HG03097 (cell line): ENCODE measurements at regions not wholly inside any gene's neighbourhood (a gene's known extent, or its start where the extent isn't known, plus 50 kb on each side); places are given as distances from the start of the nearest gene placed in this dataset.
"Not testable (repeated sequence)": the region's sequence is repeated elsewhere in the genome, so short reads cannot be mapped to it uniquely, and the experiment has no call there.

Experiments used
- ATAC-seq: cut with Tn5 transposase; IDR thresholded peaks from one replicate; pipeline ENCODE4 v1.9.1; 2021; ENCODE audit not compliant: unreplicated experiment, low FRiP score

DNA sequence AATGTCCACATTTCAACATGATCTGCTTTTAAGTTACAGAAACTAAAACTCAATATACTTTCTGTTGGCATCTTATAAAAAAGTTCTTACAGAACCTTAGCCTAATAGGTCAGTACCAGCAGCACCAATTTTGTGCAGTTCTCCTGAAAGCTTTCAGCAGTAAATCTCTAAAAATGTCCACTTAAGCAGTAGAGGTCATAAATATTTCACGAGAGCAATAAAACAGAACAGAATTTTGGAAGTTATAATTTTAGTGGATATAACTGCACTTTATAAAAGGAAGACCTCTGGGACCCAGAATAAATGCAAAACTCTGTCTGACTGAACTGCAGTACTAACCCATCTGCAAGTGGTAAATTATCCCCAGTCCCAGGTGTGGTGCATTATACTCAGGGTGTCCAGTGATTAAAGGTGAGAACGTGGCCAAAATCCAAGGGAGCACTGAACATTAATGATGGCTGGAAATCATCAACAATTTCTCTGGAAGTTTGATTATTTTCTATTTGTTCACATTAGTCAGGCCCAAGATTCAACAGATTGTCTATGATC, 172.6 kb upstream of the RSPO3 start:
- ATAC-seq = no peak

DNA sequence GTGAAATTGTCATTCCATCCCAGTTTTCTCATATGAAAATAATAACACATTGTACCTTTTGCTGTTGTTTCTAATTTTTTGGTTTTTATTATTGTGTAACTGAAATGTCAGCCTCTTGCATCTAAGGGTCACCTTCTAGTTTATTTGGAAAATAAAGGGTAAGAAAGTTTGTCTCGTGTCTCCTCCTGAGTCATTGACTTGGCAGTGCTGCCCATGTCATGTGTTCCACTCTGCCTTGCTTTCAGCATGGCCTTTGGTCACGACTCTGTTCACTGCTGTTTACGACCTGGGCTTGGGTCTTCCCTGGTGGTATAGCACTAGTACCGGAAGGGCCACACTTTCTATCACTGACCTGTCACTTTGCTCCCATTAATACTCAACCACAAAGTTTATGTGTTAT, 171.4 kb upstream of the RSPO3 start:
- no peak for ATAC-seq

DNA sequence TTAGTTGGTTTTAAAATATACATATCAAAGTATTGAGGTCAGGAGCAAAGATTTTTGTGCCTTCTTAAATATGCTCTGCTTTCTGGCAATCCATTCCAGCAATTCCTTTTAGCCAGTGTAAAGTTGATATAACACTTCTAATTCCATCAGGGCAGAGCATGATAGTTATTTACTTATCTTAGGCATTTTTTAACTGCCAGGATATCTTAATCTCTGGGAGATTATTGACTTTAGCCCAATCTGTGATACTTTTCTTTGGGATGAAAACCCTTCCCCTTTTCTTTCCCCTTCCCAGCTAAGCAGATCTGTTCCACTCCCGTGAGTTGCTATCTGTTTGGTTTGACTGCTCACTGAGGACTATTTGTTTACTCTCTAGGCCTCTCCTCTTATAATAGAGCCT, 168.7 kb upstream of the RSPO3 start:
- ATAC-seq = no peak

DNA sequence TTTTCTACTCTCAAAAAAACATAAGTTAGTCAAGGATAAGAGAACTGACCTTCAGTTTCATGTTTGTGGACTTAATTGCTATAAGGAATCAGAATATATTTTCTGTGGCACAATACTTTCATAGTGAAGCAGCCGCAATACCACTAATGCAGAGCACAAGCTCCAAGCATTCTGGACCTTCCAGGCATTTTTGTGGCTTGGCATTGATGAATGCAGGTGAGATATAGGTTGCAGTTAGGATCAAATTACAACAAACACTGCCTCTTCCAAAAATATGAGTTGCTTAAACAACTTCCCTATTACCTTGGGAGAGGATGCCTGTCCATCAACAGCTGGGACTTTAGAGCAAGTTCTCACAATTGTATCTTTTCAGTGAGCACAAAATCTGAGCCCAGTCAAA, 162.8 kb upstream of the RSPO3 start:
- ATAC-seq = no peak

DNA sequence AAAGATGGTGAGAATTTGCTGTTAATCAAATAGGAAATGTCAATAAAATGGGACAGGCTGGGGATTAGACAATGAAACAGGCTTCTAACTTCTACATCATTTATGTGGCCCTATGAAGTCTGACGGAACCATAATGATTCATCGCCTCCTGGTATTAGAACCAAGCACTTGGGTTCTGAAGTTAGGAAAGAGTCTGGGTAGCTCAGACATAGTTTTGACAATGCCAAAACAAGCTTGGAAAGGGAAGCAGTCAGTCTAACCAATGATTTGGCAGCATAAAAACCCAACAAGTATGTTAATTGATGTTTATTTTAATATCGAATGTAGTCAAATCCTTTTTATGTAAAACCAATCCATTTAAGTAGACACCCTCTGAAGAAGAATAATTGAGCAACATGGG, 160.8 kb upstream of the RSPO3 start:
- no peak for ATAC-seq

DNA sequence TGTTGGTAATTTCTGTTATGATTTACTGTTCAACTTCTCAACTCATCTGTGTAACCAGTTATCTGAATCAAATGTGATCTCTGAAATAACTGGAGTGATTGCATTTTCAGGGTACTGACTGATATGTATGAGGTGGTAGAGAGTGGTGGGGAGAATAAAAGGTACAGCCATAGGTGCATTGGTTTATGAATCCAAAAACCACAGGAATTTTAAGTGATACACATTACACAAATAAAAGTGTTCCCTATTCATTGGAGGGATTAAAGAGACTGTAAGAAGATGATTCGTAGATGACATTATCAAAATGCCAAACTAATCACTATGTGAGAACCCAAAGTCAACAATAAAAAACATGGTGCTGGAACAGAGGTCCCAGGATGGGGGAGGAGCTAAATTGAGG, 158.7 kb upstream of the RSPO3 start:
- no peak for ATAC-seq

DNA sequence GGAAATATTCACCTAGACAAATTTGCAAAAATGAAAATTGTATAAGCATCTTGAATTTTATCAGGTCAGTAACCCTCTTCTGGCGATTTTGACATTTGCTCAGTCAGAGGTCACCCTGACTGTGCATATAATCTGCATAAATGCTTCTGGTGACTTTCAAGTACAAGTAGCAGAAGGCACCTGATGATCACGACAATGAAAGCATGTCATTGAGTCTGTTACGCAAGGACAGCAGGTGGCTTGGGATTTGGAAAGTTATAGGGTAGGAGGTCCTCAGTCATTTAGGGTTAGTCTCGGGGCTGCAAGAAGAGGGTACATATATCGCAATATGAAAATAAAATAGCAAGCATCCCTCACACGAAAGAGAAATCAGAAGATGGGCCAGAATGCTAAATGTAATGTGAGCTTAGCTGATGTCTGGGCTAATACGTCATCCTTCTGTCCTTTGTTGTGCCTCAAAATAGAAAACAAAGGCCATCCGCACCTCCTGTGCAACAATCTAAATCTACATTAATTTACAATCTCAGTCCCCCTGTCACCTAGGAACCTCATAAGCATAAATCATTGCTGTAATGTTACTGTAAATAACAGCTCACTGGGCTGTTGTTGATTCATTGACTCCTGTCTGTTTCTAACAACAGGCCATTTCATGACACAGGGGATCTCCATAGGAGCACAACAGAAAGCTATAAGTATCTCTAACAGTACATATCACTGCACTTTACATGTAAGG, 155.2 kb upstream of the RSPO3 start:
- ATAC-seq = no peak

DNA sequence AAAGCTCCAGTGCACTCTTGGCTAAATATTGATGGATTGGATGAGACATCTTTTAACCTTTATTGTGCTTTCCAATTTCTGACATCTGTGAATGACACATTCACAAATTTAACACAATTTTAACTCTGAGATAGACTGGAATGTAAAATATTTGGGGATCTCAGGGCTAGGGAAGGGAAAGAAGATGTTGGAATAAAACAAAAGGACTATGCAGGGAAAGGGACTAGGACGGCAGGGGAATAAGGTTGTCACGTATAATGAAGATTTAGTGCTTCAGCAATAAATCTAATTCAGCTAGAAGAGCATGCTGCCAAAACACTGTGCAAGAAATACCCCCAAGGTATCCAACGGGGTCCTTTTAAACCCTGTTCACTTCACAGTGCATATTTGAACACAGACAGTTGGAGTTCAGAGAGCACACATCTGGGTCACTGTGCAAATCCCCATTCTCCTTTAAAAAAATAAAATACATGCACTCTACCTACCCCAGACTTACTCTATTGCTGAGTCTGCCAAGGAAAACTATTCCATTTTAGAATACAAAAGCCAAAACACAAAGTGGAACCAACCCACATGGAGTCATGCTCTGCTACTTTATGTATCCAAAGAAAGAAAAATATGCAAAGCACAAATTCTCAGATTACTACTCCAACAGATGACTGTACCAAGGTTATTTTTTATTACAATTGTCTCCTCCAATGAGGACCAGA, 151.0 kb upstream of the RSPO3 start:
- ATAC-seq = no peak

DNA sequence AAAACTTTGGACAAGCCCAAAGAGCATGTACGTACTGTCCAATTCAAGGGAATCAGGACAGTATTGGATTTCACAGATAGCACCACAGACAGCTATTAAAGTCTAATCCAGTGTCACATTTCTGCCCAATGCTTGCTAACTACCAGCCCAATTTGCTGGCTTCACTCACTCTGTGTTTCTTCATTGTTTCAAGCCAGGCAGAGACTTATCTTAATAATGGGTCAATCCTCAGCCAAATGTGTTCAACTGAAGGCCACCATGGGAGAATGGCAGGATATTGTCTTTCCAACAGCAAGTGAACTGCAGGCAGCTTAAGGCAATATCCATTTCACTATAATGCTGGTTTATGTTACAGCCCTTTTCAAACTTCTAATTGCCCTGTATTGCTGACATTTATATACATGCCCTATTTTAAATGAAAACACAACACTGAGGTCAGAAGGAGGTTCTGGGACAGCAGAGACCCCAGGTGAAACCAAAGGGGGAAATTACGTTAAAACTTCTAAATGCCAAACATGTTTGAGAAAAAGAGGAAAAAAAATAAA, 142.1 kb upstream of the RSPO3 start:
- ATAC-seq = no peak

DNA sequence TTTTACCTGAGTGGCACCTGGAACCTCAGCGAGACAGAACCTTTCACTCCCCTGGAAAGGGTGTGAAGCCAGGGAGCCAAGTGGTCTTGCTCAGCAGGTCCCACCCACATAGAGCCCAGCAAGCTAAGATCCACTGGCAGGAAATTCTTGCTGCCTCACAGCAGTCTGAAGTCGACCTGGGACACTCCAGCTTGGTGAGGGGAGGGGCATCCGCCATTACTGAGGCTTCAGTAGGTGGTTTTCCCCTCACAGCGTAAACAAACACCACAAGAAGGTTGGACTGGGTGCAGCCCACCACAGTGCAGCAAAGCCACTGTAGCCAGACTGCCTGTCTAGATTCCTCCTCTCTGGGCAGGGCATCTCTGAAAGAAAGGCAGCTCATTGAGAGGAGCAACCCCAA, 134.7 kb upstream of the RSPO3 start:
- ATAC-seq = no peak

DNA sequence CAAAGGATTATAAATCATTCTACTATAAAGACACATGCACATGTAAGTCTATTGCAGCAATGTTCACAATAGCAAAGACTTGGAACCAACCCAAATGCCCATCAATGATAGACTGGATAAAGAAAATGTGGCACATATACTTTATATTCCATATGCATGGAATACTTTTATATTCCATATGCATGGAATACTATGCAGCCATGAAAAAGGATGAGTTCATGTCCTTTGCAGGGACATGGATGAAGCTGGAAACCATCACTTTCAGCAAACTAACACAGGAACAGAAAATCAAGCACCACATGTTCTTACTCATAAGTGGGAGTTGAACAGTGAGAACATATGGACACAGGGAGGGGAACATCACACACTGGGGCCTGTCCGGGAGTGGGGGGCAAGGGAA, 130.3 kb upstream of the RSPO3 start:
- not testable (repeated sequence) for ATAC-seq

DNA sequence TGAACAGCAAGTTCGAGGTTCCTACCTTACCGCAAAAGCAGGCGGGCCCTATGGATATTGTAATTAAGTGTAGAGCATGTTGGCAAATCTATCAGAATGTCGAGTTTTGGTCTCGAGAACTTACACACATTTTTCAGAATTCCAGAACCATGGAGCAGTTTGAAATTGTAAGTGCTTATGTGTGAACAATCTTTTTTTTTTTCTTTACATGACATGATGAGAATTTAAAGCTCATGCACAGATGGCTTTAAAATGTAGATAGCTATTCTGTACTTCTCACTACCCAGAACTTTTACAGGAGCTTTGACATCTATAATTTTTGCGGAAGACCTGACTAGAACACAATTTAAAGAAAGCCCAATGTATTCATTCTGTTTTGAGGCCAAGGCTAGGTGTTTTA, 117.8 kb upstream of the RSPO3 start:
- ATAC-seq = no peak

DNA sequence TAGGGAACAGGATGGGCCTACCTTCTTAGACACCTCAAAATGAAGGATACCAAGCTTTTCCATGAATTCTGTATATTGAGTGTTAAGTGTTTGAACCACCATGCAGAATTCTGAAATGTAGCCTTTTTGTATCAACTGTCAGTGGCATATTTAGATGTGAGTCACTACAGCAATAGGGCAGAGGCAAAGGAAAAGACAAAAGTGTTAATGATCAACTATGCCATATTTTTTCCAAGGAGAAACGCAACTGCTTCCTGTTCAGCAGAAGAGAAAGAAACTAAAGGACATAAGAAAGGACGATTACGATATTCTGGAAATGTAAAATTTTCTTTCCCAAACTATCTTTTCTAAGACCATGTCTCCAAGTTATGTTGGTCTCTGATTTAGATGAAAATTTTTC, 104.6 kb upstream of the RSPO3 start:
- ATAC-seq = no peak

DNA sequence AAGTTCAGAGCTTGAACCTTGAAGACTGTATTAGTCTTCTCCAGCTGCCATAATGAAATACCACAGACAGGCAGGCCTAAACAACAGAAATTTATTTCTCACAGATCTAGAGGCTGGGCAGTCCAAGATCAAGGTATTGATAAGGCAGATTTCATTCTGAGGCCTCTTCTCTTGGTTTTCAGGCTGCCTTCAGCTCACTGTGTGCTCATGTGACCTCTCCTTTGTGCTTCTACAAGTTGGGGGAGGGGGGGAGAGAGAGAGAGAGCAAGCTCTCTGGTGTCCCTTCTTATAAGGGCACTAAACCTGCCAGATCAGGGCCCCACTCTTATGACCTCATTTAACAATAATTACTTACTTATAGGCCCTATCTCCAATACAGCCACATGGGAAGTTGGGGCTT, 102.6 kb upstream of the RSPO3 start:
- ATAC-seq = no peak

DNA sequence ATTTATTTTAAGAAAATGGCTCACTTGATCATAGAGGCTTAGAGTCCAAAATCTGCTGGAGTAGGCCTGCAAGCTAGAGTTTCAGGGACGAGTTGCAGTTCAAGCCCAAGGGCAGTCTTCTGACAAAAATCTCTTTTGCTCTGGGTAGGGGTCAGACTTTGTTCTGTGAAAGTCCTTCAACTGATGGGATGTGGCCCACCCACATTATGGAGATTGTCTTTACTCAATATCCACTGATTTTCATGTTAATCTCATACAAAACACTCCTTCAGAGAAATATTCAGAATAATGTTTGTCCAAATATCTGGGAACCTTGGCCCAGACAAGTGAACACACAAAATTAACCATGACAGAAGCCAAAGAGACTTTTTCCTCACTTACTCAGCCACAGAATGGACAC, 98.6 kb upstream of the RSPO3 start:
- ATAC-seq = no peak

DNA sequence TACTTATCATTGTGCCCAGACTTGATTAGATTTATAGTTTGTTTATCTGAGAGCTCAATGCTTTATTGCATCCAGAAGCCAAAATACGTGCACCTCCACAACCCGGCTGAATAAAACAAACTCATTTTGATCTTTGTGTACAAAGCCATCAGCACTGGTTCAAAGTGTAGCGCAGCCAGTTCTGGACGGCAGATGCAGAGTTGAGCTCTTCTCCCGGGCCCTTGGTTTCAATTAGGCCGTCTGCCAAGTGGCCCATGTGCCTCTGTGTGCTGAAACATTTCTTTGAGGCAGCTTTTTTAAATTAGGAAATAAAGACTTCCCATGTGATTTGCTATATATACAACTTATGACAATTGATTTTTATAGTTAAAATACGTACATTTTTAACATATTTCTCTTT, 96.2 kb upstream of the RSPO3 start:
- ATAC-seq = no peak

DNA sequence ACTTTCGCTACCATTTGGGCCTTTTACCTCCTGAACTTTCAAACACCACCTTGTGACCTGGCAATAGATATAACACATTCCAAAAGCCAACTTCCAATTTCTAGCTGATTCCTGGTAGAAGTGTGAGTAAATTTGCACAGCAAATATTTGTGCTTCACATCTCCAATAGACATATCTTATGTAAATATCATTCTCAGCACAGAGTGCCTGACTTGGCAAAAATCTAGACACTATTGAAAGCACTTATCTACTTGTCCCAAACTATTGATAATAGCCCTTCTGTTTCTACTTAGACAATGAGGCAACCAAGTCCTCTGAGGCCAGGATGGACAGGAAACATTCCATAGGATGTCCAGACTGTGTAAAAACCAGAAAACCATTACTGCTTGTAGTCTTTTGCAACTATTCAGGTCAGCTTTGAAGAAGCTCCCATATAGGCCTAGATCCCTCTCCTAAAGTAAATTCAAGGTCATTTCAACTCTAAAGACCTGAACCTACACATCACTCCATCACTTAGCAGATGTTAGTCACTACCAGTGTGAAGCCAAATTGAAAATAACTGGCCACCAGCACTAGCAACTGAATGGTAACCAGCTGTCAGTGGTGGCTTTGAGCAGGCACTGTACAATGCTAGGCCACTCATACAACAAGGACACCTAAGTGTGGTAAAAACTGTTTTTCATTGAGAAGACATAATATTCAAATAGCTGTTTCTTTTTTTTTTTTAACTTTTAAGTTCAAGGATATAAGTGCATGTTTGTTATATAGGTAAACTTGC, 95.3 kb upstream of the RSPO3 start:
- no peak for ATAC-seq

DNA sequence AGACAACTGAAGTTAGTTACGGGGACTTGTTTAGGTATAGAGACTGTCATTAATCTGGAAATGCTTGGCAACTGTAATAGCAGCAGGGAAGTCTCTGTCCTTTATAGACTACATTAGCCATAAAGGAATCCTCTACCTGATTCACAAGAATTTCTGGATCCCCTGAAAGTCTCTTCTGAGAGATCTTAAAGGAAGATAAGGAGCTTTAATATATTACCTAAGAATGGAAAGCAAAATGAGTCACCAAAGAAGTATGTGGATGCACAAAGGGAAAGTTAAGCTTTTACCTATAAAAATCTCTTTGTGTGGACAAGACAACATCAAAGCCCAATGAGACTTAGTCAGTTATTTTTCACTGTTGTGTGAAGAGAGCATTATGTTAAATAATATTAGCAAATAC, 92.2 kb upstream of the RSPO3 start:
- no peak for ATAC-seq

DNA sequence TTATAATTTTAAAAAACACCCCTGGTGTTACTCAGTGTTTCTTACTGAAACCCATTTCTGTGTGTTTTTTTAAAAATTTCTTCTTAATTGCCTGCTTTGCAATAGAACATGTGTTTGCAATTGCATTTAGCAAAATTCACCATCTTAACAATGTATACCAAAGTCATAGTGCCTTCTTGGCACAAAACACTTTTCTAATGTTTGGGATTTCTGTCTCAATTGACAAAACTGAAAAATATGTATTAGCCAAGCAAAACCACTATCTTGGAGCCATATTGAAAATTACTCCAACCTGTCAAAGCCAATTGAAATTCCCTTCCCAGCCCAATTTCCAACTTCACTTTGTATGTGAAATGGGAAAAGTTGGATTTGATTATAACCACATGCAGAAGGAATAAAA, 88.4 kb upstream of the RSPO3 start:
- ATAC-seq = no peak

DNA sequence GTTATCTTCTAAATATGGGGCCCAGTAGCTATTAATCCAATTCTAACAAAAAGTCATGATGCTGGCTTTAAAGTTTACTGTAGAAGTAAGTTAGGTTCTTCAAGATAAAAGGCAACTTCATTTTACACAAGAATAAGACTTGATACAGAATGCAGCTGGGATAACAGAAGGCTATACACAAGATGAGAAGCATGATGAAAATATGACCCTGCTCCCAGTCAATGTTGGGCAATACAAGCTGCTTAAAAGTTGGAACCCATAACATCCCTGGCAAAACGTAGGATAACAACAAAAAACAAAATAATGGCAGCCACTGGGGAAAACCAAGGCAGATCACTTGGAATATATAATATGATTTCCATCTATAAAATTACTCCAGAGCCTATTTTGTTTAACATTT, 87.6 kb upstream of the RSPO3 start:
- no peak for ATAC-seq

DNA sequence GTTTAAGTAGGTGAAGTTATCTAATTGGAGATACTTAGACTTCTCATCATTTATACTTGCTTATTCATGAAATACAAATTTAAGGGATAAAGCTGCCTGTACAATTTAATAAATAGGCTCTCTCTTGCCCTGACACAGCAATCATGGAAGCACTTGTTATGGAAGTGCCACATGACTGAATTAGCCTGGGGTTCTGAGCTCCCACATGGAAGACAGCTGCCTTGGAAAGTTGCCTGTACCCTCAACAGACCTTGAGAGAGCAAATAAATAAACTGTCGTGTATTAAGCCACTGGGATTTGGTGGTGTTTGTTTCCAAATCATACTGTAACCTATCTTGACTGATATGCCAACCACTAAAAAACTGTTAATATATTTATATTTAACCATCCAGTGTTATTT, 87.0 kb upstream of the RSPO3 start:
- no peak for ATAC-seq
